ENCODE measurements at regions not wholly inside any gene's neighbourhood (a gene's known extent, or its start where the extent isn't known, plus 50 kb on each side); places are given as distances from the start of the nearest gene placed in this dataset.

- ATAC-seq (no peak), DNase-seq (no peak)
- intact Hi-C loops (cut with DNase I), result no loop called here
Measured at GRCh38 chr10:125225051-125225450, 64.7 kb upstream of the CTBP2 start.

GRCh38 chr10:125222515-125223308 is 62.3 kb upstream of the CTBP2 start:
- no peak for TF ChIP-seq CTCF (IDR thresholded peaks at IDR 0.05)
- ATAC-seq, result no peak
- DNase-seq, result no peak
- no peaks in the 10 kb centered on the region for H3K27me3 ChIP-seq (ENCODE audit: low read depth)
- H3K4me1 ChIP-seq, result no peaks in the 10 kb centered on the region
- intact Hi-C loops (cut with DNase I), result no loop called here
- H3K4me3 ChIP-seq, result no peak overlapping the region
- H3K36me3 ChIP-seq, result no peaks in the 10 kb centered on the region
- no peak overlapping the region for H3K27ac ChIP-seq
- H3K9me3 ChIP-seq, result no peaks in the 10 kb centered on the region

More at GRCh38 chr10:125225051-125225450, 64.7 kb upstream of the CTBP2 start:
- Histone ChIP-seq H3K4me3 (no peak overlapping the region), H3K27ac (no peak overlapping the region), H3K36me3 (no peaks in the 10 kb centered on the region), H3K4me1 (no peaks in the 10 kb centered on the region), H3K27me3 (ENCODE audit: low read depth) (no peaks in the 10 kb centered on the region), H3K9me3 (no peaks in the 10 kb centered on the region)
- no peak for TF ChIP-seq CTCF (IDR thresholded peaks at IDR 0.05)

GRCh38 chr10:125221716-125222115 is 61.4 kb upstream of the CTBP2 start:
- DNase-seq (no peak), ATAC-seq (no peak)
- Histone ChIP-seq H3K4me3 (no peak overlapping the region), H3K27me3 (ENCODE audit: low read depth) (no peaks in the 10 kb centered on the region), H3K27ac (no peak overlapping the region), H3K4me1 (no peaks in the 10 kb centered on the region), H3K9me3 (no peaks in the 10 kb centered on the region), H3K36me3 (no peaks in the 10 kb centered on the region)
- no peak for TF ChIP-seq CTCF (IDR thresholded peaks at IDR 0.05)
- intact Hi-C loops (cut with DNase I), result no loop called here

DNA sequence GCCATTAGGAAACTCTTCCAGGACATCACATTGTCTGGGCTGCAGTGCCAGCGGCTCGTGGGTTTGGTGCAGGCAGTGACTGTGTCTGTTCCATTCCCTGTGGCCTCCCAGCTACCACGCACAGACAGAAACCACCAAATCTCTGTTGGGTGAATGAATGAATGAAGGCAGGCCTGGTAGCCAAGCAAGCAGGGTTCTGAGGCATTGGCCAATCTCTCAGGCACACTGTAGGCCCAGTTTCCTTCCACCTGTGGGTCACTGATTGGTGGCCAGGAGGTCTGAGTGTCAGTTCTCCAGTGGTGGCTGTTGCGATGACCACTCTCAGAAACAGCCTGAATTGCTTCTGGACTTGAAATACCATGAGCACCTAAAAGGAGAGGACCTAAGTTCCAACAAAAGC is 59.4 kb upstream of the CTBP2 start:
- Histone ChIP-seq H3K4me3 (no peak overlapping the region), H3K27me3 (ENCODE audit: low read depth) (no peaks in the 10 kb centered on the region), H3K9me3 (no peaks in the 10 kb centered on the region), H3K27ac (no peak overlapping the region), H3K36me3 (no peaks in the 10 kb centered on the region), H3K4me1 (no peaks in the 10 kb centered on the region)
- no peak for TF ChIP-seq CTCF (IDR thresholded peaks at IDR 0.05)
- intact Hi-C loops (cut with DNase I), result no loop called here
- ATAC-seq, result no peak
- DNase-seq, result no peak

DNA sequence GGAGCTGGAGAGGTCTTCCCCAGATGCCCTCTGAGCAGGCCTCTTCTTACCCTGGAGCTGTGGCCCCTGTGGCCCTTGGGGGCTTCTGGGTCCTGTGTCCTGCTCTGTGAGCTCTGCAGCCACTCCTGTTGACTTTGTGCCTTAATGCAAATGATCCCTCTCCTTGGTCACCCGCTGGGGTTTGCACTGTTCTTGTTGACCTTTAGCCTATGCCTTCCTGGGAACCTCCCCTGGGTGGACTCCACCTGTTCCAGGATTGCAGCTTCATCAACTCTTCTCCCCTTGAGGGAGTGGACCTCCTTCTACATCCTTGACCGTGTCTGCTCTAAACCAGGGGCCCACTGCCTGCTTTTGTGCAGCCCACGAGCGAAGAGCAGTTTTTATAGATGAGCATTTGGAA is 58.6 kb upstream of the CTBP2 start:
- DNase-seq, result no peak
- H3K9me3 ChIP-seq, result no peaks in the 10 kb centered on the region
- H3K27me3 ChIP-seq (ENCODE audit: low read depth), result no peaks in the 10 kb centered on the region
- no peaks in the 10 kb centered on the region for H3K36me3 ChIP-seq
- H3K27ac ChIP-seq, result no peak overlapping the region
- no peak for TF ChIP-seq CTCF (IDR thresholded peaks at IDR 0.05)
- ATAC-seq, result no peak
- H3K4me1 ChIP-seq, result no peaks in the 10 kb centered on the region
- no peak overlapping the region for H3K4me3 ChIP-seq
- intact Hi-C loops (cut with DNase I), result no loop called here
